HL-60 (cell line): ENCODE measurements at regions not wholly inside any gene's neighbourhood (a gene's known extent, or its start where the extent isn't known, plus 50 kb on each side); places are given as distances from the start of the nearest gene placed in this dataset.
"Not testable (repeated sequence)": the region's sequence is repeated elsewhere in the genome, so short reads cannot be mapped to it uniquely, and the experiment has no call there.

ENCODE experiments used
- DNase-seq, 2 experiments: peaks; one replicate each; pipeline ENCODE4 v3.0.0-alpha.2; 2010 to 2020; ENCODE audit warnings: low read depth in 1 of 2, low spot score in 1 of 2
- H3K27ac ChIP-seq: fragments of 250-450 bp; sonication (Bioruptor Pico); replicated peaks from 2 replicates; pipeline ENCODE4 v1.5.1; 2020; ENCODE audit warnings: mild to moderate bottlenecking, moderate library complexity
- H3K27me3 ChIP-seq: fragments of 250-450 bp; sonication (Bioruptor Pico); 2 replicates; pipeline ENCODE4 v1.5.1; 2021; ENCODE audit warnings: mild to moderate bottlenecking, moderate library complexity; ENCODE audit not compliant: insufficient read depth, poor library complexity, severe bottlenecking
- H3K4me3 ChIP-seq: replicated peaks from 2 replicates; pipeline ENCODE4 v1.5.1; 2011; ENCODE audit warnings: mild to moderate bottlenecking, control low read depth, low read length; ENCODE audit not compliant: insufficient read depth
- CTCF ChIP-seq: IDR thresholded peaks from one replicate; pipeline ENCODE4 v1.5.1; 2011; ENCODE audit warnings: low read length, control low read depth, inconsistent platforms; ENCODE audit not compliant: insufficient read depth
- GABPA ChIP-seq: IDR thresholded peaks from 2 replicates; pipeline ENCODE4 v1.6.1; 2012; ENCODE audit warnings: low read depth
- POLR2AphosphoS5 ChIP-seq: IDR thresholded peaks from 2 replicates; pipeline ENCODE4 v1.6.1; 2012; ENCODE audit warnings: low read depth
- REST ChIP-seq: IDR thresholded peaks from 2 replicates; pipeline ENCODE4 v1.6.1; 2012; ENCODE audit warnings: low read depth; ENCODE audit not compliant: insufficient replicate concordance
- SPI1 ChIP-seq: IDR thresholded peaks from 2 replicates; pipeline ENCODE4 v1.6.1; 2012; ENCODE audit warnings: low read depth, mild to moderate bottlenecking, borderline replicate concordance

GRCh38 chr5:130624805-130625204 lies 540.3 kb downstream of the HINT1 start:
- DNase-seq: no peak
- Histone ChIP-seq H3K4me3 (no peak overlapping the region), H3K27ac (no peak overlapping the region), H3K27me3 (no peaks in the 10 kb centered on the region)
- no peak for TF ChIP-seq REST
- no peak for TF ChIP-seq GABPA
- no peak for TF ChIP-seq CTCF
- no peak for TF ChIP-seq POLR2AphosphoS5
- TF ChIP-seq SPI1: no peak

GRCh38 chr5:130616161-130616560 lies 548.9 kb downstream of the HINT1 start:
- Histone ChIP-seq H3K27ac (no peak overlapping the region), H3K4me3 (no peak overlapping the region), H3K27me3 (no peaks in the 10 kb centered on the region)
- no peak for TF ChIP-seq GABPA
- no peak for TF ChIP-seq POLR2AphosphoS5
- no peak for TF ChIP-seq SPI1
- no peak for TF ChIP-seq REST
- TF ChIP-seq CTCF: no peak
- DNase-seq: peak in 1 of 2 experiments; percentile 6

DNA sequence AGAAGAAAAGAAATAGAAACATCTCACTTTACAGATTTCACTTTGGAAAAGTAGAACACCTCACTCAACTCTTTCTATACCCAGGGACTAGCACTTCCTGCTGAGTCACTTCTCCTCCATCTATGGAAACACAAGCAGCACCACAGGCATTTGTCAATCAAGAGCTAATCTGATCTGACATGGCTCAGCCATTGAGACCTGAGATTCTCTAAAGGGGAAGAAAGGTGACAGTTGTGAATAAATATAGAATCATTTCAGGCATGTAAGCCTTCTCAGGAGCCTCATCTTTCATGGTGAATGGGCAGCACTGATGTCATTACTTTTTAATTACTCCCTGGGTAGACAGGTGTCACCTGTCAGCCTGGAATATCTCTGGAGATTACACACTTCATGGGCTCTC lies 559.8 kb downstream of the HINT1 start:
- H3K4me3 ChIP-seq: no peak overlapping the region
- TF ChIP-seq GABPA (no peak), CTCF (no peak), REST (no peak), SPI1 (no peak), POLR2AphosphoS5 (no peak)
- no peaks in the 10 kb centered on the region for H3K27me3 ChIP-seq
- no peak for DNase-seq
- no peak overlapping the region for H3K27ac ChIP-seq

GRCh38 chr5:130596647-130597046 lies 568.4 kb downstream of the HINT1 start:
- H3K27me3 ChIP-seq, H3K4me3 ChIP-seq, H3K27ac ChIP-seq, DNase-seq: not testable (repeated sequence)
